ENCODE measurements at regions not wholly inside any gene's neighbourhood (a gene's known extent, or its start where the extent isn't known, plus 50 kb on each side); places are given as distances from the start of the nearest gene placed in this dataset.
"Not testable (repeated sequence)": the region's sequence is repeated elsewhere in the genome, so short reads cannot be mapped to it uniquely, and the experiment has no call there.

GRCh38 chr3:146702237-146702636, 97.1 kb upstream of the PLSCR5 start:
- no peak for TF ChIP-seq EZH2 (IDR thresholded peaks at IDR 0.05; ENCODE audit: borderline replicate concordance, low read depth, low read length, severe bottlenecking)
- TF ChIP-seq CTCF (IDR thresholded peaks at IDR 0.05; ENCODE audit: borderline replicate concordance, extremely low read depth, low read length, poor library complexity, severe bottlenecking), result no peak
- H3K9ac ChIP-seq (ENCODE audit: low read depth, low read length), result no peak overlapping the region
- H3K9me3 ChIP-seq (ENCODE audit: insufficient read depth, low read length, severe bottlenecking), result no peaks in the 10 kb centered on the region
- peaks cover 20% of the 10 kb centered on the region; the same call in 1 of the 2 replicates for H3K4me1 ChIP-seq (ENCODE audit: insufficient read depth, low read length)
- H3K4me2 ChIP-seq (ENCODE audit: insufficient read depth, low read length), result no peak overlapping the region
- H3K4me3 ChIP-seq (ENCODE audit: low read depth in 1 of 2, low read length in 2 of 2), result no peak overlapping the region
- no peaks in the 10 kb centered on the region for H4K20me1 ChIP-seq (ENCODE audit: insufficient read depth, low read length)
- no peaks in the 10 kb centered on the region for H3K36me3 ChIP-seq (ENCODE audit: insufficient read depth, low read length)
- no peaks in the 10 kb centered on the region for H3K27me3 ChIP-seq (ENCODE audit: insufficient read depth, low read length, poor library complexity)
- no peaks in the 10 kb centered on the region for H3K79me2 ChIP-seq (ENCODE audit: insufficient read depth, low read length)
- H3K27ac ChIP-seq (ENCODE audit: low read length), result no peak overlapping the region
- ATAC-seq (ENCODE audit: insufficient read depth, low read depth), result no peak
- no peak for DNase-seq
- no peak overlapping the region for H2AFZ ChIP-seq (ENCODE audit: low read depth, low read length)

DNA sequence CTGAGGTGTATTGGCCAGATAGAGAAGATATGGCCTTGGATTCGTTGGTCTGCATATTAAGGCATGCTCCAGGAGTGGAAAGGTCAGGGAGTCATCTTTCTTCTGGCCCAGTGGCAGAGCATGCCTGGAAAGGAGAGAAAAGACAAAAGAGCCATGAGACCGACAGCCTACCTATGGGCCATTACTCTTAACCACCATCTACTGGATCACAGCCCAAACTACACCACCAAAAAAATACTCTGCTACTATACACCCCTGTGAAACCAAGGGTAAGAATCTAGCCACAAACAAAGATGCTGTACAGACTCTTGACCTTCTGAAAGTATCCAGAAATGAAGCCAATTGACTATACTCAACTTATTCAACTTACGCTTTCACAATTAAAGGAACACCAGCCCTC, 96.1 kb upstream of the PLSCR5 start:
- TF ChIP-seq CTCF (IDR thresholded peaks at IDR 0.05; ENCODE audit: borderline replicate concordance, extremely low read depth, low read length, poor library complexity, severe bottlenecking) (no peak), EZH2 (IDR thresholded peaks at IDR 0.05; ENCODE audit: borderline replicate concordance, low read depth, low read length, severe bottlenecking) (no peak)
- Histone ChIP-seq H2AFZ (ENCODE audit: low read depth, low read length) (0 out of 2 replicates have a peak overlapping the region, but pooled peaks have one; percentile 42), H3K9ac (ENCODE audit: low read depth, low read length) (no peak overlapping the region), H4K20me1 (ENCODE audit: insufficient read depth, low read length) (no peaks in the 10 kb centered on the region), H3K4me2 (ENCODE audit: insufficient read depth, low read length) (no peak overlapping the region), H3K36me3 (ENCODE audit: insufficient read depth, low read length) (no peaks in the 10 kb centered on the region), H3K9me3 (ENCODE audit: insufficient read depth, low read length, severe bottlenecking) (no peaks in the 10 kb centered on the region), H3K4me3 (ENCODE audit: low read depth in 1 of 2, low read length in 2 of 2) (no peak overlapping the region), H3K79me2 (ENCODE audit: insufficient read depth, low read length) (no peaks in the 10 kb centered on the region), H3K4me1 (ENCODE audit: insufficient read depth, low read length) (peaks cover 11% of the 10 kb centered on the region; the same call in 1 of the 2 replicates), H3K27ac (ENCODE audit: low read length) (no peak overlapping the region), H3K27me3 (ENCODE audit: insufficient read depth, low read length, poor library complexity) (no peaks in the 10 kb centered on the region)
- ATAC-seq (ENCODE audit: insufficient read depth, low read depth), result no peak
- DNase-seq, result no peak

DNA sequence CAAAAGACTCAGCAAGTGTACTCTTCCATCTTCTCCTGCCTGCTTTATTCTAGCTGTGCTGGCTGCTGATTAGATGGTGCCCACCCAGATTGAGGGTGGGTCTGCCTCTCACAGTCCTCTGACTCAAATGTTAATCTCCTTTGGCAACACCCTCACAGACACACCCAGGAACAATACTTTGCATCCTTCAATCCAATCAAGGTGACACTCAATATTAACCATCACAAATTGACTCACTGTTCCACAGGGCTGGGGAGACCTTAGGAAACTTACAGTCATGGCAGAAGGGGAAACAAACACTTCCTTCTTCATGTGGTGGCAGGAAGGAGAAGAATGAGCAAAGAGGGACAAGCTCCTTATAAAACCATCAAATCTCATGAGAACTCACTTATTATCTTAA, 94.9 kb upstream of the PLSCR5 start:
- ATAC-seq (ENCODE audit: insufficient read depth, low read depth); H3K4me1 ChIP-seq (ENCODE audit: insufficient read depth, low read length); H3K79me2 ChIP-seq (ENCODE audit: insufficient read depth, low read length); H3K36me3 ChIP-seq (ENCODE audit: insufficient read depth, low read length); H3K9me3 ChIP-seq (ENCODE audit: insufficient read depth, low read length, severe bottlenecking); H3K4me2 ChIP-seq (ENCODE audit: insufficient read depth, low read length); H3K27ac ChIP-seq (ENCODE audit: low read length); H3K4me3 ChIP-seq (ENCODE audit: low read depth in 1 of 2, low read length in 2 of 2); DNase-seq; H4K20me1 ChIP-seq (ENCODE audit: insufficient read depth, low read length); H3K9ac ChIP-seq (ENCODE audit: low read depth, low read length); H3K27me3 ChIP-seq (ENCODE audit: insufficient read depth, low read length, poor library complexity); H2AFZ ChIP-seq (ENCODE audit: low read depth, low read length): not testable (repeated sequence)

DNA sequence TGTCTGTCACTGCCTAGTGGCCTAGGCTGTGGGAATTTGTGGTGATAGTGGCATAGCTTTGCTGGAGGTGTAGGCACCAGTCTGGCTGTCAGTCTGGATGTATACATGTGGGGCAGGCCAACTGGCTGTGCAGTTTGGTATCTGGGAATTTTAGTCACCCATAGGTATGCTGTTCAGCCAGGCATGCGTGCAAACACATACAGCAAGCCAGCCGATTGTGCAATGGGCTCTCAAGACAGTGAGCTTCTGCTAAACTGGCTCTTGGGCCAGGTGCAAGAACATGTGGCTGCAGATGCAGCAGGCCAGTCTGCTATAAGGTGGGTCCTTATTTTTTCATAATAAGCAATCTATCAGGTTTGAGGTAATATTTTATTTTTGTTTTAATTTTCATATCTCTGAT, 87.1 kb upstream of the PLSCR5 start:
- no peak for TF ChIP-seq EZH2 (IDR thresholded peaks at IDR 0.05; ENCODE audit: borderline replicate concordance, low read depth, low read length, severe bottlenecking)
- peaks cover 36% of the 10 kb centered on the region for H3K9me3 ChIP-seq (ENCODE audit: insufficient read depth, low read length, severe bottlenecking)
- no peak overlapping the region for H3K4me3 ChIP-seq (ENCODE audit: low read depth in 1 of 2, low read length in 2 of 2)
- H2AFZ ChIP-seq (ENCODE audit: low read depth, low read length), result no peak overlapping the region
- H4K20me1 ChIP-seq (ENCODE audit: insufficient read depth, low read length), result no peaks in the 10 kb centered on the region
- no peaks in the 10 kb centered on the region for H3K79me2 ChIP-seq (ENCODE audit: insufficient read depth, low read length)
- H3K27ac ChIP-seq (ENCODE audit: low read length), result no peak overlapping the region
- 0 out of 2 replicates have a peak, but pooled peaks cover 3% of the 10 kb centered on the region for H3K4me1 ChIP-seq (ENCODE audit: insufficient read depth, low read length)
- no peak overlapping the region for H3K9ac ChIP-seq (ENCODE audit: low read depth, low read length)
- ATAC-seq (ENCODE audit: insufficient read depth, low read depth) (no peak), DNase-seq (no peak)
- no peaks in the 10 kb centered on the region for H3K27me3 ChIP-seq (ENCODE audit: insufficient read depth, low read length, poor library complexity)
- H3K36me3 ChIP-seq (ENCODE audit: insufficient read depth, low read length), result no peaks in the 10 kb centered on the region
- no peak overlapping the region for H3K4me2 ChIP-seq (ENCODE audit: insufficient read depth, low read length)
